Loucy (cell line): ENCODE measurements at regions not wholly inside any gene's neighbourhood (a gene's known extent, or its start where the extent isn't known, plus 50 kb on each side); places are given as distances from the start of the nearest gene placed in this dataset.

ENCODE experiments used
- CTCF ChIP-seq: fragments of 200-600 bp; sonication (generic); conservative IDR thresholded peaks from 2 replicates; pipeline ENCODE4 v1.5.1; 2014; ENCODE audit warnings: mild to moderate bottlenecking, antibody characterized with exemption, low read length
- EZH2phosphoT487 ChIP-seq: fragments of 200-600 bp; IDR thresholded peaks from 2 replicates; pipeline ENCODE4 v1.6.1; 2018; ENCODE audit warnings: antibody characterized with exemption, mild to moderate bottlenecking, moderate library complexity, borderline replicate concordance

GRCh38 chrX:95383778-95384177 lies 1300.9 kb upstream of the DIAPH2 start:
- TF ChIP-seq CTCF (no peak), EZH2phosphoT487 (no peak)
